Spleen (tissue), 7 donors: ENCODE measurements at regions not wholly inside any gene's neighbourhood (a gene's known extent, or its start where the extent isn't known, plus 50 kb on each side); places are given as distances from the start of the nearest gene placed in this dataset.

Source experiments
- POLR2A ChIP-seq, 3 donors: fragments of 450-650 bp; IDR thresholded peaks; one replicate each; pipeline ENCODE4 v1.5.1; 2017; ENCODE audit warnings: antibody characterized with exemption in 3 of 3, mild to moderate bottlenecking in 1 of 3
- POLR2AphosphoS5 ChIP-seq, 3 donors: sonication (generic); formaldehyde crosslinking; IDR thresholded peaks; one replicate each; pipeline ENCODE4 v1.5.1; 2017; ENCODE audit warnings: antibody characterized with exemption in 3 of 3
- TF ChIP-seq, protein P1 (sequence below), 11 experiments: fragments of 200-600 bp in 7 of 11; fragments of 450-650 bp in 4 of 11; sonication (generic) in 4 of 11; IDR thresholded peaks in 8 of 11; conservative IDR thresholded peaks in 3 of 11; 1 replicate in 7 of 11; 2 replicates in 4 of 11; pipeline versions ENCODE4 v1.4.0 to v1.8.0; 2016 to 2021; ENCODE audit warnings: antibody characterized with exemption in 11 of 11, inconsistent platforms in 4 of 11, mild to moderate bottlenecking in 1 of 11
- donor health status: DM: no; HTN: no; CAD: no; lungs with moderate emphysema.
- donor health status: DM: no; HTN: no; CAD: no.
- donor health status: DM: no; HTN: no; CAD: no.

DNA sequence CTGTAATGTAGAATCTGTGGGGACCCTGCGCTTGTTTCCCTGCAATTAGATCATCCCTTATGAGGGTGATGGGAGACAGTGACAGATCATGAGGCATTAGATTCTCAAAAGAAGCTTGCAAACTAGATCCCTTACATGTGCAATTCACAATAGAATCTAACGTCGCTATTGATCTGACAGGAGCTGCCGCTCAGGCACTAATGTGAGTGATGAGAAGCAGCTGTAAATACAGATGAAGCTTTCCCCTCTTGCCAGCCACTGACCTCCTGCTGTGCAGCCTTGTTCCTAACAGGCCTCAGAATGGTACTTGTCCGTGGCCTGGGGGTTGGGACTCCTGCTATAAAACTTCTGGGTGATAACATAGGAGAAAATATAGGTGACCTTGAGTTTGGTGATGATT, 1076.8 kb downstream of the PDHA2 start:
- TF ChIP-seq, protein P1, sequence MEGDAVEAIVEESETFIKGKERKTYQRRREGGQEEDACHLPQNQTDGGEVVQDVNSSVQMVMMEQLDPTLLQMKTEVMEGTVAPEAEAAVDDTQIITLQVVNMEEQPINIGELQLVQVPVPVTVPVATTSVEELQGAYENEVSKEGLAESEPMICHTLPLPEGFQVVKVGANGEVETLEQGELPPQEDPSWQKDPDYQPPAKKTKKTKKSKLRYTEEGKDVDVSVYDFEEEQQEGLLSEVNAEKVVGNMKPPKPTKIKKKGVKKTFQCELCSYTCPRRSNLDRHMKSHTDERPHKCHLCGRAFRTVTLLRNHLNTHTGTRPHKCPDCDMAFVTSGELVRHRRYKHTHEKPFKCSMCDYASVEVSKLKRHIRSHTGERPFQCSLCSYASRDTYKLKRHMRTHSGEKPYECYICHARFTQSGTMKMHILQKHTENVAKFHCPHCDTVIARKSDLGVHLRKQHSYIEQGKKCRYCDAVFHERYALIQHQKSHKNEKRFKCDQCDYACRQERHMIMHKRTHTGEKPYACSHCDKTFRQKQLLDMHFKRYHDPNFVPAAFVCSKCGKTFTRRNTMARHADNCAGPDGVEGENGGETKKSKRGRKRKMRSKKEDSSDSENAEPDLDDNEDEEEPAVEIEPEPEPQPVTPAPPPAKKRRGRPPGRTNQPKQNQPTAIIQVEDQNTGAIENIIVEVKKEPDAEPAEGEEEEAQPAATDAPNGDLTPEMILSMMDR (IDR thresholded peaks at IDR 0.05 in 8 of 11, conservative IDR thresholded peaks at IDR 0.05 in 3 of 11): no peak
- TF ChIP-seq POLR2A (IDR thresholded peaks at IDR 0.05) (no peak), POLR2AphosphoS5 (IDR thresholded peaks at IDR 0.05) (no peak)
